Colonic mucosa (tissue), 4 donors: ENCODE measurements at regions not wholly inside any gene's neighbourhood (a gene's known extent, or its start where the extent isn't known, plus 50 kb on each side); places are given as distances from the start of the nearest gene placed in this dataset.

Source experiments
- DNase-seq: peaks from one replicate; pipeline ENCODE4 v3.0.0-alpha.2; 2020
- H3K27ac ChIP-seq: fragments of 200-600 bp; one replicate; pipeline ENCODE4 v1.8.0; 2021
- H3K27me3 ChIP-seq: fragments of 200-600 bp; one replicate; pipeline ENCODE4 v1.8.0; 2021
- H3K36me3 ChIP-seq: fragments of 200-600 bp; one replicate; pipeline ENCODE4 v1.8.0; 2021
- H3K4me1 ChIP-seq: fragments of 200-600 bp; one replicate; pipeline ENCODE4 v1.8.0; 2021; ENCODE audit warnings: mild to moderate bottlenecking
- H3K4me3 ChIP-seq: fragments of 200-600 bp; one replicate; pipeline ENCODE4 v1.8.0; 2021
- H3K9ac ChIP-seq, 2 donors: one replicate each; pipeline ENCODE4 v1.7.0; 2013; ENCODE audit warnings: control low read depth in 2 of 2, low read depth in 2 of 2, low read length in 2 of 2
- H3K9me3 ChIP-seq: fragments of 200-600 bp; one replicate; pipeline ENCODE4 v1.8.0; 2021
- CTCF ChIP-seq: fragments of 200-600 bp; IDR thresholded peaks from one replicate; pipeline ENCODE4 v1.8.0; 2022; ENCODE audit warnings: antibody characterized with exemption, mild to moderate bottlenecking
- intact Hi-C: fragments of 100-400 bp; cut with DNase I; formaldehyde crosslinking; loops from one replicate; pipeline ENCODE4 v1.14.1; 2022
- donor health status: healthy.
- donor health status: DM: no; HTN: no; CAD: no.
- donor health status: DM: no; HTN: no; CAD: no.

- intact Hi-C loops = no loop called here
- no peak for TF ChIP-seq CTCF
- H3K4me1 ChIP-seq = no peaks in the 10 kb centered on the region
- no peak for DNase-seq
- no peak overlapping the region for H3K4me3 ChIP-seq
- H3K9ac ChIP-seq = no peak overlapping the region
- no peaks in the 10 kb centered on the region for H3K9me3 ChIP-seq
- no peak overlapping the region for H3K27ac ChIP-seq
- H3K27me3 ChIP-seq = no peaks in the 10 kb centered on the region
- no peaks in the 10 kb centered on the region for H3K36me3 ChIP-seq
These were observed 183.6 kb upstream of the DKK2 start for GRCh38 chr4:107219681-107220080.

GRCh38 chr4:107216379-107216778, 180.3 kb upstream of the DKK2 start:
- H3K36me3 ChIP-seq = no peaks in the 10 kb centered on the region
- no peak for TF ChIP-seq CTCF
- no peaks in the 10 kb centered on the region for H3K4me1 ChIP-seq
- no peak for DNase-seq
- intact Hi-C loops = no loop called here
- H3K9ac ChIP-seq = no peak overlapping the region
- H3K27ac ChIP-seq = no peak overlapping the region
- no peaks in the 10 kb centered on the region for H3K9me3 ChIP-seq
- H3K4me3 ChIP-seq = no peak overlapping the region
- no peaks in the 10 kb centered on the region for H3K27me3 ChIP-seq

GRCh38 chr4:107215222-107215621, 179.1 kb upstream of the DKK2 start:
- Histone ChIP-seq H3K9me3 (no peaks in the 10 kb centered on the region), H3K27me3 (no peaks in the 10 kb centered on the region), H3K9ac (no peak overlapping the region), H3K4me3 (no peak overlapping the region), H3K27ac (no peak overlapping the region), H3K4me1 (no peaks in the 10 kb centered on the region), H3K36me3 (no peaks in the 10 kb centered on the region)
- intact Hi-C loops = no loop called here
- TF ChIP-seq CTCF = no peak
- DNase-seq = no peak

GRCh38 chr4:107213880-107214279, 177.8 kb upstream of the DKK2 start:
- no peak for TF ChIP-seq CTCF
- no peak for DNase-seq
- H3K9me3 ChIP-seq = no peaks in the 10 kb centered on the region
- no peak overlapping the region for H3K9ac ChIP-seq
- no peak overlapping the region for H3K4me3 ChIP-seq
- no peaks in the 10 kb centered on the region for H3K27me3 ChIP-seq
- H3K36me3 ChIP-seq = no peaks in the 10 kb centered on the region
- intact Hi-C loops = no loop called here
- H3K27ac ChIP-seq = no peak overlapping the region
- no peaks in the 10 kb centered on the region for H3K4me1 ChIP-seq

- TF ChIP-seq CTCF = no peak
- Histone ChIP-seq H3K27ac (no peak overlapping the region), H3K27me3 (no peaks in the 10 kb centered on the region), H3K36me3 (no peaks in the 10 kb centered on the region), H3K4me3 (no peak overlapping the region), H3K9ac (no peak overlapping the region), H3K9me3 (no peaks in the 10 kb centered on the region), H3K4me1 (no peaks in the 10 kb centered on the region)
- intact Hi-C loops = no loop called here
- DNase-seq = no peak
These were observed 177.3 kb upstream of the DKK2 start for GRCh38 chr4:107213410-107213809.

GRCh38 chr4:107212565-107212964, 176.5 kb upstream of the DKK2 start:
- no peak for TF ChIP-seq CTCF
- no peaks in the 10 kb centered on the region for H3K36me3 ChIP-seq
- intact Hi-C loops = no loop called here
- no peak overlapping the region for H3K9ac ChIP-seq
- H3K9me3 ChIP-seq = no peaks in the 10 kb centered on the region
- H3K27me3 ChIP-seq = no peaks in the 10 kb centered on the region
- DNase-seq = no peak
- no peak overlapping the region for H3K27ac ChIP-seq
- H3K4me3 ChIP-seq = no peak overlapping the region
- no peaks in the 10 kb centered on the region for H3K4me1 ChIP-seq
